ENCODE measurements at regions not wholly inside any gene's neighbourhood (a gene's known extent, or its start where the extent isn't known, plus 50 kb on each side); places are given as distances from the start of the nearest gene placed in this dataset.

DNA sequence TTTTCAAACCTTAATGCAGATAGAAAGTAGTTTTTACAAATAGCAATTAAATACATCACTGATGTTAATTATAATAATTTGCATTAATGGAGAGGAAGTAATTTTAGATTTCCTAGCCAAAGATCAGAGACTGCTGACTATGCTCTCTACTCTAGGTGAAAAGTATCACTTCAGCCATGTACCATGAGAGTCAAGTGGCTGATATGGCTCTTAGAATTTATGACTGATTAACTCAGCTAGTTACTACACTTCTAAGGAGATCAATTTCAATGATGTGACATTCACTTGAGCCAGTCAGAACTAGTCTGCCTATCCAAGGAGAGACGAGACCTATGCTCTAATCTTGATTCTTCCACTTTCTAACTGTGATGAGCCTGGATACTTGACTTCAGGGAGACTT lies 405.7 kb upstream of the RORA start:
- H3K4me2 ChIP-seq = no peak overlapping the region
- H3K9me3 ChIP-seq (replicated peaks in 1 of 11) = no peaks in the 10 kb centered on the region
- H3K27ac ChIP-seq = no peak overlapping the region
- H3K9ac ChIP-seq = no peak overlapping the region
- H4K20me1 ChIP-seq = no peaks in the 10 kb centered on the region
- no peaks in the 10 kb centered on the region for H3K27me3 ChIP-seq
- TF ChIP-seq Cebpa-rat (IDR thresholded peaks at IDR 0.05) = no peak
- H3K36me3 ChIP-seq = no peaks in the 10 kb centered on the region
- H3K4me1 ChIP-seq = no peaks in the 10 kb centered on the region
- H3K4me3 ChIP-seq = no peak overlapping the region

DNA sequence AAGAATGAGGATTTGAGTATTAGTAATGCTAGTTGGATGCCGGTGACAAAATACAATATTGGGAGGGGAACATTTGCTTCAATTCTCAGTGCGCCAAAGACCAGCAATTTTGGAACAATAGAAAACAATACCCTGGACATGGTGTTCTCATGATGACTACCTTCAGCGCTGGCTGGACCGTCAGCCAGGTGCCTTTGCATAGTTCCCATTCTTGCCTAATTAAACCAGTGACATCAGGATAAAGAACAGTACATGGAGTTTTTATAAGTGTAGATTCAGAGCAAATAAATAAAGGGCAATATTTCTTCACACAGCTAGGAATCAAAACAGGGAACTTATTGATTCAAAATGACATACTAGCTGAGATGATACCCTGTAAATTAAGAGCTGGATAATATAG lies 404.8 kb upstream of the RORA start:
- Histone ChIP-seq H3K27ac (no peak overlapping the region), H3K9ac (no peak overlapping the region), H4K20me1 (no peaks in the 10 kb centered on the region), H3K9me3 (replicated peaks in 1 of 11) (no peaks in the 10 kb centered on the region), H3K4me3 (no peak overlapping the region), H3K4me1 (no peaks in the 10 kb centered on the region), H3K4me2 (no peak overlapping the region), H3K27me3 (no peaks in the 10 kb centered on the region), H3K36me3 (no peaks in the 10 kb centered on the region)
- no peak for TF ChIP-seq Cebpa-rat (IDR thresholded peaks at IDR 0.05)

DNA sequence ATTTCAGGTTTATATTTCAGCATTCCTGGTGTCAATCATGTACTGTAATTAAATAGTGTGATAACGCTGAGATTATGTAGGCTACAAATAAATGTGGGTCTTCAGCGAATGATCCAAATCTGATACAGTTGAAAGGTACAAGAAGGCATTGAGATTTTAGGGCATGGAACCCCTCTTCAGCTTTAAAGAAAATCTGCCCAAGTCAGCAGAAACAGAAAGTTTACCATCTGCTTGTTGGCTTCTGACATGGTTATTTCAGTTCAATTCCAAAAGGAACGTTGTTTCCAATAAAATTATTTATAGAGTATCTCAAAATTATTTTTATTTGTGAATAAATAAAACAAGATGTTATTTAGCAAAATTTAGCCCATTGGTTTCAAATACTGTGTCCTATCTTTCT lies 400.2 kb upstream of the RORA start:
- TF ChIP-seq Cebpa-rat (IDR thresholded peaks at IDR 0.05) = no peak

DNA sequence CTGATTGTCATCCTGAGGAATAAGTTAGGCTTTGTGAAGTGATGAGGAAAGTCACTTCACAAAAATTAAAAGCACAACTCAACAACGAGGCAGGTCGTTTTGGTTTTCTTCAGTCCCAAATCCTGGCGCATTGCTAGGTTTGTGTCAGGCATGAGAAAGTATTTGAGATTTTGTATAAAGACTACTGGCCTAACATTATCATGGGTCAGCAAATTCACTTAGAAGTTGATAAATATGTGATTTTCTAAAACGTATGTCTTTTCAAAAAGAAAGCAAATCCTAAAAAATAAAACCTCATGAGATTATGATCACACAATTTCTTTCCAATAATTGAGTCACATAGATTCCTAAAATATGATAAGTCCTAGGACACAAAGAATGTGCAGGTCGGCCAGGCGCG lies 395.8 kb upstream of the RORA start:
- Histone ChIP-seq H3K4me2 (no peak overlapping the region), H3K9me3 (replicated peaks in 1 of 11) (no peaks in the 10 kb centered on the region), H3K27me3 (no peaks in the 10 kb centered on the region), H4K20me1 (no peaks in the 10 kb centered on the region), H3K27ac (no peak overlapping the region), H3K4me3 (no peak overlapping the region), H3K4me1 (0 out of 20 replicates have a peak, but pooled peaks cover 0 to 3% (median 0%) of the 10 kb centered on the region in 10 experiments), H3K36me3 (no peaks in the 10 kb centered on the region), H3K9ac (no peak overlapping the region)
- no peak for TF ChIP-seq Cebpa-rat (IDR thresholded peaks at IDR 0.05)

More for the DNA sequence above, 400.2 kb upstream of the RORA start:
- Histone ChIP-seq H3K9me3 (replicated peaks in 1 of 11) (no peaks in the 10 kb centered on the region), H3K4me3 (no peak overlapping the region), H3K4me2 (no peak overlapping the region), H3K27me3 (no peaks in the 10 kb centered on the region), H4K20me1 (no peaks in the 10 kb centered on the region), H3K27ac (no peak overlapping the region), H3K36me3 (no peaks in the 10 kb centered on the region), H3K9ac (no peak overlapping the region), H3K4me1 (no peaks in the 10 kb centered on the region)

DNA sequence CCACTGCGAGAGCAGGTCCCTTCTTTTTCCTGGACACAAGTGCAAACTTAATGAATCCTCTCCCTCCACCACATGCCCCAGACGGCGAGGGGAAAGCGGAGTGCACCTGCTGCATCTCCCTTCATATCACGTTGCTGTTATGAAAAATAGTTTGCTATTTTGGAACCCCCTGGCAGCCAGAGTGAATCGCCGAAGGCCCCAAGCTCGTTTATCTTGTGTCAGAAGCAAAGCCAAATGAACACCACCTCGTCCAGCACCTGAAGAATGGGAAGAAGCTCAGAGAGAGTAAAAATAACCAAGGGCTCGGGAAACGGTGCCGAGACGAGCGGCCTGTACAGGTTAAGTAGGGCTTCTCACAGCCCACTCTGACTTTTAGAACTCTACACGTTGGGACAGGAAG lies 394.6 kb upstream of the RORA start:
- Histone ChIP-seq H3K4me3 (no peak overlapping the region), H4K20me1 (no peaks in the 10 kb centered on the region), H3K4me2 (no peak overlapping the region), H3K27ac (no peak overlapping the region), H3K4me1 (0 out of 20 replicates have a peak, but pooled peaks cover 0 to 3% (median 0%) of the 10 kb centered on the region in 10 experiments), H3K36me3 (no peaks in the 10 kb centered on the region), H3K9me3 (replicated peaks in 1 of 11) (no peaks in the 10 kb centered on the region), H3K27me3 (no peaks in the 10 kb centered on the region), H3K9ac (no peak overlapping the region)
- no peak for TF ChIP-seq Cebpa-rat (IDR thresholded peaks at IDR 0.05)

DNA sequence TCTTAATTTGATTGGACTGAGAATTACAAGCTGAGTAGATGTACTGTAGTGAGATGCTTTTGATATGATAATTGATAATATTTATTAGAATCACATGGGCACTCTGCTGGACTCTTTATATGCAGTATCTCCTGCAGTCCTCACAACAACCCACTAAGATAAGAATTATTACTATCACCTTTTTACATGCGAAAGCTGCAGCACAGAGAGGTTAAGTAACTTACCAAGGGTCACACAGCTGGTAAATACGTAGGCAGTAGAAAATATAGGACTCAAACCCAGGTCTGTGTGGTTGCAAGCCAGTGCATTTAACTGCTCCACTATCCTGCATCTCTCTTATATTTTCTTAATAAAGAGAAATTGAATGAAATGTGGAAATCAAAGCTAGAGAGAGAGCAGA lies 392.8 kb upstream of the RORA start:
- H3K36me3 ChIP-seq = no peaks in the 10 kb centered on the region
- H3K4me3 ChIP-seq = no peak overlapping the region
- H3K27me3 ChIP-seq = no peaks in the 10 kb centered on the region
- H3K9ac ChIP-seq = no peak overlapping the region
- H3K4me1 ChIP-seq = 0 out of 20 replicates have a peak, but pooled peaks cover 0 to 3% (median 0%) of the 10 kb centered on the region in 10 experiments
- no peaks in the 10 kb centered on the region for H4K20me1 ChIP-seq
- no peak overlapping the region for H3K4me2 ChIP-seq
- H3K27ac ChIP-seq = no peak overlapping the region
- TF ChIP-seq Cebpa-rat (IDR thresholded peaks at IDR 0.05) = no peak
- peaks cover 3 to 13% (median 8%) of the 10 kb centered on the region in 11 experiments; a peak in 18 of 22 replicates for H3K9me3 ChIP-seq (replicated peaks in 1 of 11)

DNA sequence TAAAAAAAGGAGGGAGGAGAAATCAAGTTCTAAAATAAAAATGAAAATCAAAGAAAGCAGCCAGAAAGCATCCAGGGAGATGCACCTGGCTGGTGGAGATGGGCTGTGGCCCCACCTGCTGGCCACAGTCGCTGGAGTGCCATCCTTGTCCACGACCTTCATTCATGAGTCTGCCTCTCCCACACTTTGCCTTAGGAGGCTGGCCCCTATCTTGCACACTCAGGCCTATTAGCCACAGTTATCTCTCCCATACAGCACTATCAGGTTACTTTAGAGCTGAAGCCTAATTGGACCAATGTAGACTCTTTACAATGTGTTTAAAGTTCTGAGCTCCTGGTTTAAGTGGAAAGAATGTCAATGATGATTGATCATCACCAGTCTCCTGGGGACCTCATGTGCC lies 392.0 kb upstream of the RORA start:
- Histone ChIP-seq H3K9me3 (replicated peaks in 1 of 11) (peaks cover 3 to 13% (median 8%) of the 10 kb centered on the region in 11 experiments; a peak in 18 of 22 replicates), H3K27ac (no peak overlapping the region), H3K4me3 (no peak overlapping the region), H3K9ac (no peak overlapping the region), H3K27me3 (no peaks in the 10 kb centered on the region), H3K4me2 (no peak overlapping the region), H3K36me3 (no peaks in the 10 kb centered on the region), H4K20me1 (no peaks in the 10 kb centered on the region), H3K4me1 (0 out of 20 replicates have a peak, but pooled peaks cover 0 to 3% (median 0%) of the 10 kb centered on the region in 10 experiments)
- no peak for TF ChIP-seq Cebpa-rat (IDR thresholded peaks at IDR 0.05)

DNA sequence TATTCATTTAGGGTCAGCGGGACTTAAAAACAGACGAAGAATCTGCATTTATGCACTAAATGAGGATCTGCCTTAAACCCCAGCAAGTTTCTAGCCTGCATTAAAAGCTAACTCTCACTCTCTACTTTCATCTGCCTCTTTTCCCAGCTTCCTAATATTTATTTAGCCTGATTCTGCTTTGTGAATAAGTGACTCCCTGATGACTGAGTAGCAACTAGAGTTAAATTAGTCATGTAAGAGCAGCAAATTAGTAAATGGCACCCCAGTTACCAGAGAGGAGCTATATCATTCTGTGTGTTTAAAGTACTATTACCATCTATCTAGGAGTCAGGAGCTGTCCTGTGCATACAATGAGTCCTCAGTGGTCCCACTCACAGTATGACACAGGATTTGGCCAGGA lies 391.0 kb upstream of the RORA start:
- no peak for TF ChIP-seq Cebpa-rat (IDR thresholded peaks at IDR 0.05)
- H3K9me3 ChIP-seq (replicated peaks in 1 of 11) = peaks cover 6 to 15% (median 10%) of the 10 kb centered on the region in 11 experiments; a peak in 19 of 22 replicates
- no peak overlapping the region for H3K4me2 ChIP-seq
- no peaks in the 10 kb centered on the region for H3K27me3 ChIP-seq
- H3K9ac ChIP-seq = no peak overlapping the region
- no peak overlapping the region for H3K27ac ChIP-seq
- H3K4me3 ChIP-seq = no peak overlapping the region
- no peaks in the 10 kb centered on the region for H4K20me1 ChIP-seq
- H3K36me3 ChIP-seq = no peaks in the 10 kb centered on the region
- 0 out of 20 replicates have a peak, but pooled peaks cover 0 to 3% (median 0%) of the 10 kb centered on the region in 10 experiments for H3K4me1 ChIP-seq

DNA sequence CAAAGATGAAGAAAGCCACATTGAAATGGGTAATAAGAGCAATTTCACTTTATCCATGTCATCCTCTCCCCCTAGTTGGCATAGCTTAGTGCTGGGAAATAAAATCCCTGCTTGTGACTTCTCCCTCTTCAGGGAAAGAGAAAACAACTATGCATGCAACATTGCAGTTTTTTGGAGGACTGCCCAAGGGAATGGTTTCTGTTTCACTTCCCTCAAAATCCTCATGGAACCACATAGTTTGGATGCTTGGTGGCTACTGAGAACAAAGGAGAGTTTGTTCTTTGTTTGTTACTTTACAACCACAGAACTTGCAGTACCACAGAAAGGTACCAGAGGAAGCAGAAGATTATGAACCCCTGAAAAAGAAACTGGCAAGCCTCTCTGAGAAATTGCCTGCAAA lies 384.6 kb upstream of the RORA start:
- H3K27me3 ChIP-seq = no peaks in the 10 kb centered on the region
- H3K9ac ChIP-seq = no peak overlapping the region
- H3K27ac ChIP-seq = no peak overlapping the region
- no peak overlapping the region for H3K4me3 ChIP-seq
- TF ChIP-seq Cebpa-rat (IDR thresholded peaks at IDR 0.05) = no peak
- H3K9me3 ChIP-seq (replicated peaks in 1 of 11) = peaks cover 22 to 39% (median 32%) of the 10 kb centered on the region in 11 experiments
- no peaks in the 10 kb centered on the region for H3K4me1 ChIP-seq
- no peaks in the 10 kb centered on the region for H4K20me1 ChIP-seq
- no peaks in the 10 kb centered on the region for H3K36me3 ChIP-seq
- no peak overlapping the region for H3K4me2 ChIP-seq

DNA sequence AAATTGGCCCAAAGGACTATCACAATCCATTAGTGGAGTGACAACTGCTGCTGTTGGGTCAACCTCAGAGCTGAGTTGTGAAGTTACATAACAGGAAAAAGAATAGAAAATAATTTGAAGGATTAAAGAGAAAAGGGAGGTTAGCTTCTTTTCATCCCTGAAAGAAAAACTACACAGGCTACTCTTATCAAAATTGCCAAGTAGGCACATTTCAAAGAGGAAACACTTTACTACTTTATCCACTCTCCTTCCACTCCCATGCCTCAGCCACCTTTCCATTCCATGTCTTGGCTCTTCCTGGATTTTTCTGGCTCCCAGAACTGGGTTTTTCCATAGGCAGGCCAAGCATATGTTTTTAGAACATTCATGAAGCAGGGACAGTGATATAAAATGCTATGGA lies 384.0 kb upstream of the RORA start:
- no peak overlapping the region for H3K9ac ChIP-seq
- no peak for TF ChIP-seq Cebpa-rat (IDR thresholded peaks at IDR 0.05)
- H3K4me2 ChIP-seq = no peak overlapping the region
- H3K9me3 ChIP-seq (replicated peaks in 1 of 11) = peaks cover 22 to 39% (median 29%) of the 10 kb centered on the region in 11 experiments
- H3K4me3 ChIP-seq = no peak overlapping the region
- H3K27me3 ChIP-seq = no peaks in the 10 kb centered on the region
- H3K4me1 ChIP-seq = no peaks in the 10 kb centered on the region
- no peaks in the 10 kb centered on the region for H3K36me3 ChIP-seq
- no peaks in the 10 kb centered on the region for H4K20me1 ChIP-seq
- H3K27ac ChIP-seq = no peak overlapping the region
